ENCODE measurements at regions not wholly inside any gene's neighbourhood (a gene's known extent, or its start where the extent isn't known, plus 50 kb on each side); places are given as distances from the start of the nearest gene placed in this dataset.

GRCh38 chr13:64697226-64697625, 2532.9 kb downstream of the PCDH9 start:
- H4K91ac ChIP-seq (ENCODE audit: insufficient read depth, low read depth, low read length): no peak overlapping the region
- H4K20me1 ChIP-seq (ENCODE audit: insufficient read depth, low read length): no peaks in the 10 kb centered on the region
- no peak overlapping the region for H3K4me2 ChIP-seq (ENCODE audit: low read depth, low read length)
- POLR2A ChIA-PET (ENCODE audit: unreplicated experiment): no interaction called here
- no peaks in the 10 kb centered on the region for H3K27me3 ChIP-seq (ENCODE audit: control insufficient read depth, insufficient read depth, low read length)
- no peak overlapping the region for H4K8ac ChIP-seq (ENCODE audit: low read depth in 2 of 2, low read length in 2 of 2)
- CTCF ChIA-PET: interaction anchor here (0.7 kb wide), 1 partner anchor 452 kb away, joined by 3 read pairs; no protein-coding TSS in a partner anchor
- H4K5ac ChIP-seq (ENCODE audit: low read depth, low read length): no peak overlapping the region
- H3K23ac ChIP-seq (ENCODE audit: low read depth, low read length): no peak overlapping the region
- H2AK9ac ChIP-seq (replicated peaks; ENCODE audit: low read depth, low read length, poor library complexity): no peak overlapping the region
- H2BK15ac ChIP-seq (ENCODE audit: low read depth, low read length): no peak overlapping the region
- no peak overlapping the region for H3K18ac ChIP-seq (ENCODE audit: low read depth, low read length)
- no peak overlapping the region for H3K14ac ChIP-seq (replicated peaks; ENCODE audit: low read depth, low read length)
- no peak for TF ChIP-seq CTCF (conservative IDR thresholded peaks at IDR 0.05; ENCODE audit: low read depth, low read length)
- TF ChIP-seq MXI1 (IDR thresholded peaks at IDR 0.05; ENCODE audit: borderline replicate concordance, low read depth, low read length): no peak
- TF ChIP-seq BHLHE40 (IDR thresholded peaks at IDR 0.05; ENCODE audit: low read depth, low read length): no peak
- TF ChIP-seq CEBPB (IDR thresholded peaks at IDR 0.05; ENCODE audit: low read depth, low read length): no peak
- H3K4me1 ChIP-seq (ENCODE audit: control insufficient read depth, insufficient read depth, low read length): no peaks in the 10 kb centered on the region
- no peak overlapping the region for H3K9ac ChIP-seq (ENCODE audit: low read depth, low read length)
- intact Hi-C loops (cut with micrococcal nuclease) (no loop called here), in situ Hi-C loops (cut with MboI; ENCODE audit: low sequenced_read_pairs) (no loop called here), dilution Hi-C loops (cut with HindIII; ENCODE audit: low sequenced_read_pairs, unreplicated experiment) (no loop called here)
- no peak overlapping the region for H2BK120ac ChIP-seq (ENCODE audit: low read depth, low read length)
- no peak overlapping the region for H3K56ac ChIP-seq (ENCODE audit: extremely low read depth, insufficient read depth, low read length)
- no peak overlapping the region for H3K4me3 ChIP-seq (ENCODE audit: insufficient read depth, low read depth, low read length)
- no TSS peak for BruUV-seq (replicated peaks)
- no peaks in the 10 kb centered on the region for H3K36me3 ChIP-seq (ENCODE audit: control insufficient read depth, insufficient read depth, low read length)
- H3K27ac ChIP-seq (ENCODE audit: insufficient read depth, low read length): no peak overlapping the region
- H2BK5ac ChIP-seq (ENCODE audit: low read depth, low read length, poor library complexity, severe bottlenecking): no peak overlapping the region
- H2BK20ac ChIP-seq (ENCODE audit: low read depth, low read length): no peak overlapping the region
- DNase-seq (no peak), ATAC-seq (ENCODE audit: low read depth) (no peak)
- H3K9me1 ChIP-seq (ENCODE audit: insufficient read depth, low read length): no peaks in the 10 kb centered on the region
- H3K79me1 ChIP-seq (ENCODE audit: low read depth in 1 of 2, low read length in 2 of 2): no peaks in the 10 kb centered on the region
- no peak overlapping the region for H2AK5ac ChIP-seq (ENCODE audit: low read depth, low read length)
- no peak overlapping the region for H2AFZ ChIP-seq (replicated peaks; ENCODE audit: low read length, poor library complexity)
- H3K4ac ChIP-seq (ENCODE audit: low read depth, low read length): no peak overlapping the region
- no peaks in the 10 kb centered on the region for H3K9me3 ChIP-seq (ENCODE audit: control insufficient read depth, insufficient read depth, low read length)
- no CpG with 5 or more reads among the region's 2 CpGs for WGBS, 2 experiments (ENCODE audit: extremely low coverage in 2 of 2, insufficient read length in 1 of 2)
